HepG2 (cell line): ENCODE measurements at regions not wholly inside any gene's neighbourhood (a gene's known extent, or its start where the extent isn't known, plus 50 kb on each side); places are given as distances from the start of the nearest gene placed in this dataset.

Experiments used
- ATAC-seq: fragments of 200-7000 bp; cut with Tn5 transposase; 3 replicates; pipeline ENCODE4 v1.9.1; 2020; ENCODE audit warnings: mild to moderate bottlenecking, moderate library complexity
- BruUV-seq: library from RNA; stranded (reverse); fragments of 400-500 nt; replicated peaks from 2 replicates; lab custom pipeline; 2021; lab: Mats Ljungman, UMichigan
- CTCF ChIA-PET: fragments of 300-600 bp; formaldehyde crosslinking; extraction: SDS; loops from one replicate; lab custom pipeline; 2021; ENCODE audit warnings: low total read pairs, inconsistent platforms, low intra/inter-chr PET ratio; lab: Yijun Ruan, JAX
- POLR2A ChIA-PET: fragments of 350-600 bp; sonication (Branson Sonifier 250); formaldehyde crosslinking; loops from one replicate; lab custom pipeline; 2020; ENCODE audit warnings: antibody characterized with exemption, inconsistent platforms; lab: Yijun Ruan, JAX
- DNase-seq: peaks from one replicate; pipeline ENCODE4 v3.0.0-alpha.2; 2015; ENCODE audit warnings: low spot score
- FAIRE-seq: peaks from 3 replicates; lab custom pipeline; 2011; peaks lifted over from hg19 to GRCh38; lab: Jason Lieb, UNC
- H2AFZ ChIP-seq: one replicate; pipeline ENCODE4 v1.6.1; 2011; ENCODE audit warnings: low read length, inconsistent platforms
- H3K27ac ChIP-seq: fragments of 300-600 bp; 3 replicates; pipeline ENCODE4 v1.8.0; 2011; ENCODE audit warnings: mixed run types, mild to moderate bottlenecking, mixed read lengths, low read length, inconsistent platforms; ENCODE audit not compliant: insufficient read depth; ENCODE audit errors: extremely low read length
- H3K27me3 ChIP-seq, 2 experiments: fragments of 200-600 bp in 1 of 2; 2 replicates in 1 of 2; 3 replicates in 1 of 2; pipeline versions ENCODE4 v1.6.0 to v1.8.0; 2011; ENCODE audit warnings: low read length in 2 of 2, mild to moderate bottlenecking in 2 of 2, moderate library complexity in 2 of 2, inconsistent platforms in 1 of 2; ENCODE audit not compliant: insufficient read depth in 2 of 2, control insufficient read depth in 1 of 2
- H3K36me3 ChIP-seq, 2 experiments: fragments of 200-600 bp in 1 of 2; replicated peaks in 1 of 2; 2 replicates in 1 of 2; 3 replicates in 1 of 2; pipeline versions ENCODE4 v1.5.1 to v1.8.0; 2011; ENCODE audit warnings: low read length in 2 of 2, inconsistent platforms in 1 of 2; ENCODE audit not compliant: insufficient read depth in 2 of 2, control insufficient read depth in 1 of 2
- H3K4me1 ChIP-seq: 2 replicates; pipeline ENCODE4 v1.5.1; 2012; ENCODE audit warnings: low read length, inconsistent platforms; ENCODE audit not compliant: insufficient read depth
- H3K4me2 ChIP-seq: 2 replicates; pipeline ENCODE4 v1.6.0; 2011; ENCODE audit warnings: low read depth, low read length, inconsistent platforms
- H3K4me3 ChIP-seq, 3 experiments: fragments of 200-600 bp in 1 of 3; sonication (generic), shearing (Covaris generic) in 1 of 3; replicated peaks in 1 of 3; 2 replicates each; pipeline ENCODE4 v1.5.1; 2011 to 2016; ENCODE audit warnings: low read length in 3 of 3, inconsistent platforms in 2 of 3, low read depth in 2 of 3, mild to moderate bottlenecking in 2 of 3, control low read depth in 1 of 3, mixed read lengths in 1 of 3; ENCODE audit not compliant: insufficient read depth in 1 of 3
- H3K79me2 ChIP-seq: one replicate; pipeline ENCODE4 v1.6.1; 2011; ENCODE audit warnings: low read length, inconsistent platforms; ENCODE audit not compliant: insufficient read depth
- H3K9ac ChIP-seq: 2 replicates; pipeline ENCODE4 v1.6.0; 2011; ENCODE audit warnings: mild to moderate bottlenecking, low read depth, low read length, inconsistent platforms; ENCODE audit not compliant: insufficient read depth
- H3K9me3 ChIP-seq: 2 replicates; pipeline ENCODE4 v1.5.1; 2012; ENCODE audit warnings: mild to moderate bottlenecking, low read length
- H4K20me1 ChIP-seq: 2 replicates; pipeline ENCODE4 v1.6.0; 2011; ENCODE audit warnings: inconsistent platforms, mild to moderate bottlenecking, low read length, moderate library complexity; ENCODE audit not compliant: insufficient read depth
- ARNTL ChIP-seq: sonication (generic); formaldehyde crosslinking; IDR thresholded peaks from 2 replicates; pipeline ENCODE4 v1.4.0; 2020; ENCODE audit warnings: mild to moderate bottlenecking, missing genetic modification reagents
- CEBPG ChIP-seq: IDR thresholded peaks from 2 replicates; pipeline ENCODE4 v1.6.1; 2016
- FOXA3 ChIP-seq: IDR thresholded peaks from 2 replicates; pipeline ENCODE4 v1.6.1; 2016; ENCODE audit warnings: missing genetic modification reagents, missing compliant biosample characterization
- MBNL3 ChIP-seq: fragments of 250-450 bp; sonication (Bioruptor Pico); conservative IDR thresholded peaks from 2 replicates; pipeline ENCODE4 v1.8.0; 2022; ENCODE audit warnings: mild to moderate bottlenecking, inconsistent platforms
- MIXL1 ChIP-seq: IDR thresholded peaks from 2 replicates; pipeline ENCODE4 v1.6.1; 2016
- NR3C1 ChIP-seq: sonication (generic); formaldehyde crosslinking; IDR thresholded peaks from 2 replicates; pipeline ENCODE4 v1.4.0; 2020; ENCODE audit warnings: missing genetic modification reagents
- ONECUT2 ChIP-seq: sonication (generic); formaldehyde crosslinking; IDR thresholded peaks from 2 replicates; pipeline ENCODE4 v1.4.0; 2020; ENCODE audit warnings: missing genetic modification reagents
- PCBP1 ChIP-seq: fragments of 200-400 bp; formaldehyde crosslinking; IDR thresholded peaks from 2 replicates; pipeline ENCODE4 v1.6.1; 2017; ENCODE audit warnings: mild to moderate bottlenecking, low read depth, low read length, borderline replicate concordance
- PHB2 ChIP-seq: fragments of 450-650 bp; IDR thresholded peaks from 2 replicates; pipeline ENCODE4 v1.6.1; 2018; ENCODE audit not compliant: partially characterized antibody
- REPIN1 ChIP-seq: sonication (generic); formaldehyde crosslinking; IDR thresholded peaks from 2 replicates; pipeline ENCODE4 v1.8.0; 2022; ENCODE audit warnings: missing genetic modification reagents, low read depth, mild to moderate bottlenecking, borderline replicate concordance
- ZFP37 ChIP-seq: sonication (generic); formaldehyde crosslinking; IDR thresholded peaks from 2 replicates; pipeline ENCODE4 v1.4.0; 2020; ENCODE audit warnings: missing genetic modification reagents, borderline replicate concordance
- ZFY ChIP-seq: sonication (generic); formaldehyde crosslinking; IDR thresholded peaks from 2 replicates; pipeline ENCODE4 v1.4.0; 2020; ENCODE audit warnings: missing genetic modification reagents
- ZNF407 ChIP-seq: sonication (generic); formaldehyde crosslinking; IDR thresholded peaks from one replicate; pipeline ENCODE4 v1.5.1; 2020; ENCODE audit warnings: mild to moderate bottlenecking, missing genetic modification reagents; ENCODE audit errors: not compliant biosample characterization
- ZNF446 ChIP-seq: sonication (generic); formaldehyde crosslinking; IDR thresholded peaks from 2 replicates; pipeline ENCODE4 v1.5.0; 2020; ENCODE audit warnings: mild to moderate bottlenecking, missing genetic modification reagents
- ZNF614 ChIP-seq: IDR thresholded peaks from 2 replicates; pipeline ENCODE4 v1.6.1; 2018; ENCODE audit warnings: missing biosample characterization, missing genetic modification reagents, inconsistent platforms, borderline replicate concordance
- WGBS: methylation state at CpG from one replicate; pipeline ENCODE4 v1.1.6; 2017; ENCODE audit warnings: low lambda C conversion rate; 5-methylcytosine and 5-hydroxymethylcytosine counted together
- in situ Hi-C: cut with HindIII; loops from 2 replicates; pipeline ENCODE4 v1.10.0; 2017; ENCODE audit warnings: low pct_unique_long_range_greater_than_20kb; ENCODE audit not compliant: extremely low pct_ligation_motif_present
- intact Hi-C: fragments of 100-400 bp; cut with micrococcal nuclease; formaldehyde crosslinking; loops from one replicate; pipeline ENCODE4 v1.10.0; 2022; ENCODE audit not compliant: unreplicated experiment

GRCh38 chr1:207228987-207229386 is 92.5 kb upstream of the CD55 start:
- in situ Hi-C loops (no loop called here), intact Hi-C loops (no loop called here)
- FAIRE-seq: no peak
- POLR2A ChIA-PET: no interaction called here
- Histone ChIP-seq H4K20me1 (no peaks in the 10 kb centered on the region), H3K79me2 (no peaks in the 10 kb centered on the region), H3K4me1 (no peaks in the 10 kb centered on the region), H3K9ac (no peak overlapping the region), H3K36me3 (no peaks in the 10 kb centered on the region), H3K9me3 (no peaks in the 10 kb centered on the region), H3K4me3 (no peak overlapping the region), H3K27me3 (no peaks in the 10 kb centered on the region; a peak in 1 of 5 replicates), H3K27ac (no peak overlapping the region), H3K4me2 (no peak overlapping the region), H2AFZ (no peak overlapping the region)
- CTCF ChIA-PET: no interaction called here
- TF ChIP-seq MBNL3 (CRISPR knock-in tag) (no peak), FOXA3 (CRISPR knock-in tag) (no peak), REPIN1 (no peak), ZNF614 (CRISPR knock-in tag) (no peak), ARNTL (CRISPR knock-in tag) (no peak), ZNF446 (CRISPR knock-in tag) (no peak), MIXL1 (CRISPR knock-in tag) (no peak), PCBP1 (no peak)
- BruUV-seq: no TSS peak
- ATAC-seq: no peak
- no peak for DNase-seq
- 47% methylated on average over 7 of the region's 7 CpGs for WGBS

- intact Hi-C loops: no loop called here
- TF ChIP-seq ZNF407 (CRISPR knock-in tag) (no peak), ZFP37 (CRISPR knock-in tag) (no peak), NR3C1 (CRISPR knock-in tag) (no peak), ZFY (CRISPR knock-in tag) (no peak), PHB2 (no peak), CEBPG (CRISPR knock-in tag) (no peak), ONECUT2 (no peak)
These were observed 91.0 kb upstream of the CD55 start for GRCh38 chr1:207230441-207230840.

More at GRCh38 chr1:207230441-207230840, 91.0 kb upstream of the CD55 start:
- H3K9me3 ChIP-seq: no peaks in the 10 kb centered on the region
- no peaks in the 10 kb centered on the region for H4K20me1 ChIP-seq
- no peak overlapping the region for H3K4me2 ChIP-seq
- H3K79me2 ChIP-seq: no peaks in the 10 kb centered on the region
- H2AFZ ChIP-seq: no peak overlapping the region
- no peak overlapping the region for H3K4me3 ChIP-seq
- H3K9ac ChIP-seq: no peak overlapping the region
- ATAC-seq (no peak), FAIRE-seq (no peak), DNase-seq (no peak)
- H3K27me3 ChIP-seq: no peaks in the 10 kb centered on the region
- ChIA-PET CTCF (no interaction called here), POLR2A (no interaction called here)
- H3K27ac ChIP-seq: no peak overlapping the region
- in situ Hi-C loops: no loop called here
- no TSS peak for BruUV-seq
- H3K4me1 ChIP-seq: no peaks in the 10 kb centered on the region
- H3K36me3 ChIP-seq: no peaks in the 10 kb centered on the region
- WGBS: 48% methylated on average over 4 of the region's 4 CpGs
